HCT116 (cell line): ENCODE measurements at regions not wholly inside any gene's neighbourhood (a gene's known extent, or its start where the extent isn't known, plus 50 kb on each side); places are given as distances from the start of the nearest gene placed in this dataset.

Experiments
- ATAC-seq: fragments of 200-7000 bp; cut with Tn5 transposase; 2 replicates; pipeline ENCODE4 v1.9.1; 2020; ENCODE audit warnings: mild to moderate bottlenecking, moderate library complexity
- BruUV-seq: library from RNA; stranded (reverse); fragments of 400-500 nt; replicated peaks from 2 replicates; lab custom pipeline; 2021; lab: Mats Ljungman, UMichigan
- CTCF ChIA-PET: fragments of 300-600 bp; sonication (Branson Sonifier 250); formaldehyde crosslinking; loops from one replicate; lab custom pipeline; 2021; ENCODE audit warnings: antibody characterized with exemption; lab: Charles Lee
- POLR2A ChIA-PET: fragments of 300-600, 350-600 bp; sonication (Branson Sonifier 250); formaldehyde crosslinking; loops from one replicate; lab custom pipeline; 2021; ENCODE audit warnings: antibody characterized with exemption; lab: Charles Lee
- RAD21 ChIA-PET, 2 experiments: fragments of 300-600 bp; sonication (Branson Sonifier 250); formaldehyde crosslinking; loops; one replicate each; lab custom pipeline; 2023; ENCODE audit warnings: low total read pairs in 2 of 2; ENCODE audit not compliant: uncharacterized antibody in 2 of 2, unreplicated experiment in 2 of 2, low non-redundant PET in 1 of 2; lab: Charles Lee
- DNase-seq: peaks from one replicate; pipeline ENCODE4 v3.0.0-alpha.2; 2010; ENCODE audit warnings: low read depth, low spot score
- H2AFZ ChIP-seq: fragments of 200-600 bp; shearing (Covaris generic), sonication (generic); 2 replicates; pipeline ENCODE4 v1.6.1; 2017; ENCODE audit warnings: low read depth, mixed run types, mixed read lengths, antibody characterized with exemption, low read length; ENCODE audit not compliant: poor library complexity, severe bottlenecking
- H3K27ac ChIP-seq: 2 replicates; pipeline ENCODE4 v1.5.1; 2012; ENCODE audit warnings: low read depth, low read length
- H3K27me3 ChIP-seq: fragments of 200-600 bp; sonication (generic); 2 replicates; pipeline ENCODE4 v1.6.1; 2016; ENCODE audit warnings: mixed run types, low read length, mixed read lengths; ENCODE audit not compliant: insufficient read depth
- H3K36me3 ChIP-seq, 2 experiments: fragments of 200-500 bp in 1 of 2; fragments of 200-600 bp in 1 of 2; sonication (Bioruptor generic) in 1 of 2; sonication (generic) in 1 of 2; 2 replicates each; pipeline versions ENCODE4 v1.5.1 to v1.6.1; 2014 to 2016; ENCODE audit warnings: low read length in 2 of 2, inconsistent platforms in 1 of 2, mixed read lengths in 1 of 2, mixed run types in 1 of 2; ENCODE audit not compliant: insufficient read depth in 2 of 2, control insufficient read depth in 1 of 2
- H3K4me1 ChIP-seq, 2 experiments: fragments of 200-600 bp in 1 of 2; sonication (generic) in 1 of 2; 2 replicates each; pipeline versions ENCODE4 v1.5.1 to v1.6.1; 2012 to 2017; ENCODE audit warnings: low read length in 2 of 2, inconsistent platforms in 1 of 2, mild to moderate bottlenecking in 1 of 2, mixed read lengths in 1 of 2, mixed run types in 1 of 2, moderate library complexity in 1 of 2; ENCODE audit not compliant: insufficient read depth in 2 of 2, control insufficient read depth in 1 of 2
- H3K4me2 ChIP-seq: fragments of 200-600 bp; sonication (generic); 2 replicates; pipeline ENCODE4 v1.6.1; 2017; ENCODE audit warnings: mixed run types, low read length, mixed read lengths
- H3K4me3 ChIP-seq, 2 experiments: fragments of 200-600 bp in 1 of 2; sonication (generic) in 1 of 2; replicated peaks in 1 of 2; 2 replicates each; pipeline ENCODE4 v1.5.1; 2011 to 2016; ENCODE audit warnings: low read length in 2 of 2, control low read depth in 1 of 2, low read depth in 1 of 2, mild to moderate bottlenecking in 1 of 2, mixed read lengths in 1 of 2, mixed run types in 1 of 2
- H3K79me2 ChIP-seq: fragments of 200-600 bp; sonication (generic); 2 replicates; pipeline ENCODE4 v1.6.1; 2017; ENCODE audit warnings: mild to moderate bottlenecking, mixed run types, low read length, moderate library complexity, mixed read lengths; ENCODE audit not compliant: insufficient read depth
- H3K9ac ChIP-seq: fragments of 200-600 bp; sonication (generic); 2 replicates; pipeline ENCODE4 v1.6.1; 2016; ENCODE audit warnings: low read length, mixed read lengths
- H3K9me2 ChIP-seq: fragments of 200-600 bp; sonication (generic), shearing (Covaris generic); 2 replicates; pipeline ENCODE4 v1.6.1; 2017; ENCODE audit warnings: mixed run types, mild to moderate bottlenecking, moderate library complexity; ENCODE audit not compliant: insufficient read depth
- H3K9me3 ChIP-seq, 2 experiments: fragments of 200-500 bp in 1 of 2; fragments of 200-600 bp in 1 of 2; sonication (Bioruptor generic) in 1 of 2; sonication (generic) in 1 of 2; 2 replicates each; pipeline ENCODE4 v1.6.1; 2014 to 2017; ENCODE audit warnings: low read length in 2 of 2, mixed read lengths in 2 of 2, inconsistent platforms in 1 of 2, low read depth in 1 of 2, mild to moderate bottlenecking in 1 of 2, mixed run types in 1 of 2, moderate library complexity in 1 of 2; ENCODE audit not compliant: control insufficient read depth in 1 of 2, insufficient read depth in 1 of 2
- H4K20me1 ChIP-seq: fragments of 200-600 bp; sonication (generic), shearing (Covaris generic); 2 replicates; pipeline ENCODE4 v1.6.1; 2017; ENCODE audit warnings: mixed run types, mild to moderate bottlenecking, moderate library complexity; ENCODE audit not compliant: insufficient read depth
- ATF3 ChIP-seq: IDR thresholded peaks from 2 replicates; pipeline ENCODE4 v1.6.1; 2012
- EZH2phosphoT487 ChIP-seq: fragments of 200-600 bp; IDR thresholded peaks from 2 replicates; pipeline ENCODE4 v1.6.1; 2018; ENCODE audit warnings: antibody characterized with exemption, borderline replicate concordance
- JUND ChIP-seq: IDR thresholded peaks from 2 replicates; pipeline ENCODE4 v1.6.1; 2012
- POLR2A ChIP-seq: IDR thresholded peaks from 2 replicates; pipeline ENCODE4 v1.7.0; 2011; ENCODE audit warnings: borderline replicate concordance; ENCODE audit not compliant: insufficient read depth, insufficient read length; ENCODE audit errors: extremely low read depth
- REST ChIP-seq: IDR thresholded peaks from 2 replicates; pipeline ENCODE4 v1.6.1; 2012; ENCODE audit warnings: low read depth
- SP1 ChIP-seq: IDR thresholded peaks from 2 replicates; pipeline ENCODE4 v1.6.1; 2012; ENCODE audit warnings: low read depth
- SRF ChIP-seq: IDR thresholded peaks from 2 replicates; pipeline ENCODE4 v1.6.1; 2012; ENCODE audit warnings: low read depth
- YY1 ChIP-seq: IDR thresholded peaks from 2 replicates; pipeline ENCODE4 v1.6.1; 2011; ENCODE audit warnings: low read length, low read depth, moderate library complexity, mild to moderate bottlenecking; ENCODE audit not compliant: insufficient replicate concordance; ENCODE audit errors: extremely low read depth
- ZBTB33 ChIP-seq: IDR thresholded peaks from 2 replicates; pipeline ENCODE4 v1.6.1; 2011; ENCODE audit warnings: mild to moderate bottlenecking, low read length, moderate library complexity; ENCODE audit not compliant: insufficient replicate concordance; ENCODE audit errors: extremely low read depth
- ZFX ChIP-seq: fragments of 450-650 bp; IDR thresholded peaks from 2 replicates; pipeline ENCODE4 v1.6.1; 2017
- intact Hi-C: fragments of 100-400 bp; cut with micrococcal nuclease; formaldehyde crosslinking; loops from 2 replicates; pipeline ENCODE4 v1.10.0; 2022

- Histone ChIP-seq H3K79me2 (no peaks in the 10 kb centered on the region), H3K27ac (no peak overlapping the region), H3K9ac (no peak overlapping the region), H4K20me1 (no peaks in the 10 kb centered on the region; the same call in 1 of the 2 replicates), H3K9me2 (no peaks in the 10 kb centered on the region), H3K4me3 (no peak overlapping the region), H3K36me3 (no peaks in the 10 kb centered on the region), H2AFZ (peak overlapping the region; percentile 68), H3K4me2 (no peak overlapping the region), H3K4me1 (no peaks in the 10 kb centered on the region), H3K27me3 (no peaks in the 10 kb centered on the region), H3K9me3 (no peaks in the 10 kb centered on the region)
- ChIA-PET RAD21 (no interaction called here), CTCF (no interaction called here), POLR2A (no interaction called here)
- TF ChIP-seq JUND = no peak
- no TSS peak for BruUV-seq
- intact Hi-C loops = no loop called here
- ATAC-seq (no peak), DNase-seq (no peak)
Measured at GRCh38 chr5:101136454-101136853, 233.4 kb upstream of the ST8SIA4 start.

GRCh38 chr5:101123363-101123762 lies 220.3 kb upstream of the ST8SIA4 start:
- DNase-seq (no peak), ATAC-seq (no peak)
- no TSS peak for BruUV-seq
- Histone ChIP-seq H3K9me3 (no peaks in the 10 kb centered on the region), H3K79me2 (no peaks in the 10 kb centered on the region), H3K9ac (no peak overlapping the region), H3K27ac (no peak overlapping the region), H3K4me1 (no peaks in the 10 kb centered on the region), H3K27me3 (no peaks in the 10 kb centered on the region), H3K4me3 (no peak overlapping the region), H3K4me2 (no peak overlapping the region), H2AFZ (no peak overlapping the region), H3K9me2 (no peaks in the 10 kb centered on the region), H3K36me3 (no peaks in the 10 kb centered on the region), H4K20me1 (no peaks in the 10 kb centered on the region)
- POLR2A ChIA-PET = no interaction called here
- no peak for TF ChIP-seq EZH2phosphoT487
- no peak for TF ChIP-seq JUND
- TF ChIP-seq ZFX = no peak
- no peak for TF ChIP-seq ZBTB33
- no peak for TF ChIP-seq YY1
- TF ChIP-seq SP1 = no peak
- TF ChIP-seq SRF = no peak
- TF ChIP-seq POLR2A = no peak
- TF ChIP-seq REST = no peak
- TF ChIP-seq ATF3 = no peak
- intact Hi-C loops = no loop called here
- CTCF ChIA-PET = no interaction called here
- RAD21 ChIA-PET = no interaction called here
